ENCODE measurements at regions not wholly inside any gene's neighbourhood (a gene's known extent, or its start where the extent isn't known, plus 50 kb on each side); places are given as distances from the start of the nearest gene placed in this dataset.
"Not testable (repeated sequence)": the region's sequence is repeated elsewhere in the genome, so short reads cannot be mapped to it uniquely, and the experiment has no call there.

DNA sequence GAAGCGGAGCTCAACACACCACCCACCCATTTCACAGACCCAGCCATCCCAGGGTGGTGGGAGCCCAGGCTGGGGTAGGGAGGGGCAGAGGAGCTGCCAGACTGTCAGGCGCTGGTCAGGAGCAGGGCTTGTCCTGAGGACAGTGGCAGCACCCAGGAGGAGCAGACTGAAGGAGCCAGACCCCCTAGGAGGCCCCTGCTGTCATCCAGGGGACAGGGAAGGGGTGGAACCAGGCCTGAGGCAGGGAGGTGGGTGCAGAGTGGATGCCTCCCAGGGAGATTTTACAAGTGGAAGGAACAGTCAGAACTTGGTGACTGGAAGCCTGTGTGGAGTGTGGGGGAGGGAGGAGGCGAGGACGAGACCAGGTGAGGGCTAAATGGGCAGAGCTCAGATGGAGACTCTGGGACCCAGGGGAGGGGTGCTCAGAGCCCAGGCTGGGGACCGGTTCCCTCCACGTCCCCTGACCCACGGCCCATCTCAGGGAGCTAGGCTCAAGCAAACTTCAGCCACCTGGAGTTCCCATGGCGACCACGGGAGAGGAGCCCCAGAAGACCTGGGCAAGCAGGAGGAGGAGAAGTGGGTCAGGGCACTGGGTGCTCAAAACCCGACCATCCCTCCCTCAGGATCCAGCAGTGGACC lies 215.4 kb downstream of the TBC1D2B start:
- not testable (repeated sequence) for H3K4ac ChIP-seq (ENCODE audit: low read depth in 1 of 2, low read length in 2 of 2); H4K91ac ChIP-seq (ENCODE audit: low read length); H3K4me2 ChIP-seq (ENCODE audit: low read length, poor library complexity, severe bottlenecking); DNase-seq; H3K9me3 ChIP-seq (ENCODE audit: control insufficient read depth, low read length); H2BK12ac ChIP-seq (ENCODE audit: low read length in 2 of 2); H4K8ac ChIP-seq (ENCODE audit: low read length); H3K79me1 ChIP-seq (replicated peaks; ENCODE audit: low read length, poor library complexity, severe bottlenecking); H2BK120ac ChIP-seq (ENCODE audit: low read depth, low read length); H3K14ac ChIP-seq (ENCODE audit: low read length in 2 of 2); H3K23ac ChIP-seq (ENCODE audit: low read length in 2 of 2); H3K36me3 ChIP-seq (ENCODE audit: control insufficient read depth in 1 of 2, insufficient read depth in 2 of 2, low read depth in 1 of 2, low read length in 2 of 2); H2AK5ac ChIP-seq (ENCODE audit: low read length, severe bottlenecking); H3K9ac ChIP-seq (ENCODE audit: low read length); H2AFZ ChIP-seq (ENCODE audit: low read depth, low read length); H3K4me3 ChIP-seq (ENCODE audit: insufficient read depth in 1 of 2, low read depth in 1 of 2, low read length in 2 of 2); H3K27ac ChIP-seq (ENCODE audit: low read length, poor library complexity, severe bottlenecking); H2BK15ac ChIP-seq (ENCODE audit: low read depth, poor library complexity, severe bottlenecking); H2BK5ac ChIP-seq (ENCODE audit: low read depth, low read length, poor library complexity, severe bottlenecking); H3K18ac ChIP-seq (ENCODE audit: low read depth in 1 of 2, low read length in 2 of 2)
- Histone ChIP-seq H3K4me1 (ENCODE audit: control insufficient read depth, insufficient read depth, low read depth, low read length) (peaks cover 26% of the 10 kb centered on the region), H3K27me3 (ENCODE audit: control insufficient read depth in 1 of 2, insufficient read depth in 1 of 2, low read length in 2 of 2) (peaks cover 9 to 86% of the 10 kb centered on the region in 2 experiments)
- 80% methylated on average over 9 of the region's 10 CpGs for WGBS

DNA sequence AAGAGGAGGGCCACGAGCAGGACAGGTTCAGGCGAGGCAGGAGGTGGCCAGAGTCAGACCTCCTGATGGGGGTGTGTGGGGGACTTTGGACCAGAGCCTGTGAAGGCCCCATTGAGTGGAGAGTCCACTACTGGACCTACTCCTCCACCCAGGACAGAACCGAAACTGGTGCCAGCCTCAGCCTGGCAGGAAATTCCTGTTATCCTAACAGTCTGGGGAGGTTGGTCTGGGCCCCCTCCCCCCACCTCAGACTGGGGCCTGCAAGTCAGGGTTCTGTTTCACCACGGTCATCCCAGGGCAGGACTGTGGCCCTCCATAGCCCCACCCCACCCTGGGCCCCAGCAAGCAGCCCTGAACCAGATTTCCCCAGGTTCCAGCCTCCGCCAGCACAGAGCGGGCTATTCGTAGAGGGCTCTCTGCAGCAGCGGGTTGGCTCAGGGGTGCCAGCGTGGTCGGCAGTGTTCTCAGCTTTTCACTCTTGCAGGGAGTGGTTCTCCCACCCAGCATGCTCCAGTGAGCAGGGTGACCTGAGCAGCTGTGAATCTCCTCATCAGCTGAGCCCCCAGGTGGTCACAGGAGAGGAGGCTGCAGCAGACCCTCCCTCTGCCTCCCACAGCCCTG lies 217.3 kb downstream of the TBC1D2B start:
- Histone ChIP-seq H4K91ac (ENCODE audit: low read length) (no peak overlapping the region), H3K27me3 (ENCODE audit: control insufficient read depth in 1 of 2, insufficient read depth in 1 of 2, low read length in 2 of 2) (peaks cover 19 to 94% of the 10 kb centered on the region in 2 experiments), H3K18ac (ENCODE audit: low read depth in 1 of 2, low read length in 2 of 2) (no peak overlapping the region), H3K9ac (ENCODE audit: low read length) (no peak overlapping the region), H3K27ac (ENCODE audit: low read length, poor library complexity, severe bottlenecking) (no peak overlapping the region), H3K4me3 (ENCODE audit: insufficient read depth in 1 of 2, low read depth in 1 of 2, low read length in 2 of 2) (no peak overlapping the region), H2BK15ac (ENCODE audit: low read depth, poor library complexity, severe bottlenecking) (no peak overlapping the region), H2BK5ac (ENCODE audit: low read depth, low read length, poor library complexity, severe bottlenecking) (no peak overlapping the region), H2BK12ac (ENCODE audit: low read length in 2 of 2) (no peak overlapping the region), H3K9me3 (ENCODE audit: control insufficient read depth, low read length) (no peaks in the 10 kb centered on the region), H3K23ac (ENCODE audit: low read length in 2 of 2) (no peak overlapping the region), H3K4me2 (ENCODE audit: low read length, poor library complexity, severe bottlenecking) (no peak overlapping the region), H2AK5ac (ENCODE audit: low read length, severe bottlenecking) (no peak overlapping the region), H3K4ac (ENCODE audit: low read depth in 1 of 2, low read length in 2 of 2) (no peak overlapping the region), H3K36me3 (ENCODE audit: control insufficient read depth in 1 of 2, insufficient read depth in 2 of 2, low read depth in 1 of 2, low read length in 2 of 2) (no peaks in the 10 kb centered on the region), H4K8ac (ENCODE audit: low read length) (no peak overlapping the region), H2AFZ (ENCODE audit: low read depth, low read length) (no peak overlapping the region), H3K79me1 (replicated peaks; ENCODE audit: low read length, poor library complexity, severe bottlenecking) (no peaks in the 10 kb centered on the region), H2BK120ac (ENCODE audit: low read depth, low read length) (no peak overlapping the region), H3K4me1 (ENCODE audit: control insufficient read depth, insufficient read depth, low read depth, low read length) (peaks cover 18% of the 10 kb centered on the region), H3K14ac (ENCODE audit: low read length in 2 of 2) (no peak overlapping the region)
- DNase-seq = no peak
- WGBS = 88% methylated on average over 10 of the region's 10 CpGs

GRCh38 chr15:77859491-77860060 lies 217.9 kb downstream of the TBC1D2B start:
- H3K18ac ChIP-seq (ENCODE audit: low read depth in 1 of 2, low read length in 2 of 2) = no peak overlapping the region
- no peaks in the 10 kb centered on the region for H3K9me3 ChIP-seq (ENCODE audit: control insufficient read depth, low read length)

DNA sequence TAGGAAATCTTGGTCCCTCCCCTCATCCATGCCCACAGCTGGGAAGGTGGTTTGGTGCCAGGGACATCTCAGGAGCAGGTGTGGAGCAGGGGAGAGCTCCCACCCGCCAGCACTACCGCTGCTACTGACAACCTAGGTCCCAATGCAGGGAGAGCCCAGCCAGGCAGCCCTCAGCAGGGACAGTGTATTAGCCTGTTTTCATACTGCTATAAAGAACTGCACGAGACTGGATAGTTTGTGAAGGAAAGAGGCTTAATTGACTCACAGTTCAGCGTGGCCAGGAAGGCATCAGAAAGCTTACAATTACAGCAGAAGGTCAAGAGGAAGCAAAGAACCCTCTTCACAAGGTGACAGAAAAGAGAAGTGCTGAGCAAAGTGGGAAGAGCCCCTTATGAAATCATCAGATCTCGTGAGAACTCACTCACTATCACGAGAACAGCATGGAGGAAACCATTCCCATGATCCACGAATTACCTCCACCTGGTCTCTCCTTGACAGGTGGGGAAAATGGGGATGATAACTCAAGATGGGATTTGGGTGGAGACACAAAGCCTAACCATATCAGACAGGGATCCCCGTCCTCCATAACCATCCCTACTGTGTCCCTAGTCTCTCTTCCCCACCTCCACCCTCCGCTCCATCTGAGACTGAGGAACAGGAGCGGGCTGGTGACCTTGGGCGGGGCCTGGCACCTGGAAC lies 218.6 kb downstream of the TBC1D2B start:
- peak overlapping the region in 1 of 2 experiments; percentile 1 for H3K14ac ChIP-seq (ENCODE audit: low read length in 2 of 2)
- no peak overlapping the region for H4K91ac ChIP-seq (ENCODE audit: low read length)
- H3K27me3 ChIP-seq (ENCODE audit: control insufficient read depth in 1 of 2, insufficient read depth in 1 of 2, low read length in 2 of 2) = peaks cover 27 to 94% of the 10 kb centered on the region in 2 experiments
- H2BK5ac ChIP-seq (ENCODE audit: low read depth, low read length, poor library complexity, severe bottlenecking) = no peak overlapping the region
- no peaks in the 10 kb centered on the region for H3K36me3 ChIP-seq (ENCODE audit: control insufficient read depth in 1 of 2, insufficient read depth in 2 of 2, low read depth in 1 of 2, low read length in 2 of 2)
- no peak overlapping the region for H3K9ac ChIP-seq (ENCODE audit: low read length)
- H3K79me1 ChIP-seq (replicated peaks; ENCODE audit: low read length, poor library complexity, severe bottlenecking) = no peaks in the 10 kb centered on the region
- H3K4me1 ChIP-seq (ENCODE audit: control insufficient read depth, insufficient read depth, low read depth, low read length) = peaks cover 9% of the 10 kb centered on the region
- H3K18ac ChIP-seq (ENCODE audit: low read depth in 1 of 2, low read length in 2 of 2) = no peak overlapping the region
- no peak overlapping the region for H4K8ac ChIP-seq (ENCODE audit: low read length)
- H3K4ac ChIP-seq (ENCODE audit: low read depth in 1 of 2, low read length in 2 of 2) = no peak overlapping the region
- H3K4me3 ChIP-seq (ENCODE audit: insufficient read depth in 1 of 2, low read depth in 1 of 2, low read length in 2 of 2) = no peak overlapping the region
- DNase-seq = peak; percentile 11
- no peak overlapping the region for H2AFZ ChIP-seq (ENCODE audit: low read depth, low read length)
- H2BK120ac ChIP-seq (ENCODE audit: low read depth, low read length) = no peak overlapping the region
- no peaks in the 10 kb centered on the region for H3K9me3 ChIP-seq (ENCODE audit: control insufficient read depth, low read length)
- no peak overlapping the region for H3K27ac ChIP-seq (ENCODE audit: low read length, poor library complexity, severe bottlenecking)
- no peak overlapping the region for H2BK15ac ChIP-seq (ENCODE audit: low read depth, poor library complexity, severe bottlenecking)
- 65% methylated on average over 9 of the region's 11 CpGs for WGBS
- H2BK12ac ChIP-seq (ENCODE audit: low read length in 2 of 2) = no peak overlapping the region
- H2AK5ac ChIP-seq (ENCODE audit: low read length, severe bottlenecking) = no peak overlapping the region
- no peak overlapping the region for H3K4me2 ChIP-seq (ENCODE audit: low read length, poor library complexity, severe bottlenecking)
- no peak overlapping the region for H3K23ac ChIP-seq (ENCODE audit: low read length in 2 of 2)

More at GRCh38 chr15:77859491-77860060, 217.9 kb downstream of the TBC1D2B start:
- no peak overlapping the region for H3K4me3 ChIP-seq (ENCODE audit: insufficient read depth in 1 of 2, low read depth in 1 of 2, low read length in 2 of 2)
- no peak overlapping the region for H2BK15ac ChIP-seq (ENCODE audit: low read depth, poor library complexity, severe bottlenecking)
- no peak overlapping the region for H2AK5ac ChIP-seq (ENCODE audit: low read length, severe bottlenecking)
- DNase-seq = no peak
- no peak overlapping the region for H3K4ac ChIP-seq (ENCODE audit: low read depth in 1 of 2, low read length in 2 of 2)
- H2AFZ ChIP-seq (ENCODE audit: low read depth, low read length) = no peak overlapping the region
- no peak overlapping the region for H3K27ac ChIP-seq (ENCODE audit: low read length, poor library complexity, severe bottlenecking)
- no peak overlapping the region for H3K4me2 ChIP-seq (ENCODE audit: low read length, poor library complexity, severe bottlenecking)
- peaks cover 24 to 94% of the 10 kb centered on the region in 2 experiments for H3K27me3 ChIP-seq (ENCODE audit: control insufficient read depth in 1 of 2, insufficient read depth in 1 of 2, low read length in 2 of 2)
- 74% methylated on average over 2 of the region's 2 CpGs for WGBS
- H3K9ac ChIP-seq (ENCODE audit: low read length) = no peak overlapping the region
- no peak overlapping the region for H3K23ac ChIP-seq (ENCODE audit: low read length in 2 of 2)
- peak overlapping the region in 1 of 2 experiments; percentile 1 for H3K14ac ChIP-seq (ENCODE audit: low read length in 2 of 2)
- no peak overlapping the region for H2BK120ac ChIP-seq (ENCODE audit: low read depth, low read length)
- no peak overlapping the region for H2BK5ac ChIP-seq (ENCODE audit: low read depth, low read length, poor library complexity, severe bottlenecking)
- H4K91ac ChIP-seq (ENCODE audit: low read length) = no peak overlapping the region
- H2BK12ac ChIP-seq (ENCODE audit: low read length in 2 of 2) = no peak overlapping the region
- no peak overlapping the region for H4K8ac ChIP-seq (ENCODE audit: low read length)
- no peaks in the 10 kb centered on the region for H3K36me3 ChIP-seq (ENCODE audit: control insufficient read depth in 1 of 2, insufficient read depth in 2 of 2, low read depth in 1 of 2, low read length in 2 of 2)
- no peaks in the 10 kb centered on the region for H3K79me1 ChIP-seq (replicated peaks; ENCODE audit: low read length, poor library complexity, severe bottlenecking)
- peaks cover 15% of the 10 kb centered on the region for H3K4me1 ChIP-seq (ENCODE audit: control insufficient read depth, insufficient read depth, low read depth, low read length)
